ENCODE measurements at regions not wholly inside any gene's neighbourhood (a gene's known extent, or its start where the extent isn't known, plus 50 kb on each side); places are given as distances from the start of the nearest gene placed in this dataset.
A peak's percentile ranks its signal among the peaks of the same experiment; 100 is the strongest.

- Histone ChIP-seq H3K4me2 (ENCODE audit: low read length) (no peak overlapping the region), H3K27me3 (ENCODE audit: insufficient read depth, low read length) (no peaks in the 10 kb centered on the region), H3K9me3 (ENCODE audit: insufficient read depth, low read depth, low read length) (no peaks in the 10 kb centered on the region), H3K4me3 (ENCODE audit: insufficient read depth, low read depth, low read length) (no peak overlapping the region), H3K27ac (ENCODE audit: low read depth, low read length) (no peak overlapping the region), H3K79me2 (ENCODE audit: insufficient read depth, low read length) (no peaks in the 10 kb centered on the region), H4K20me1 (ENCODE audit: insufficient read depth, low read length) (no peaks in the 10 kb centered on the region), H3K4me1 (ENCODE audit: insufficient read depth, low read length) (no peaks in the 10 kb centered on the region), H3K9ac (ENCODE audit: low read length) (no peak overlapping the region), H3K36me3 (ENCODE audit: insufficient read depth, low read length) (no peaks in the 10 kb centered on the region), H2AFZ (ENCODE audit: low read depth, low read length) (no peak overlapping the region)
- H3K4me3 Mint-ChIP-seq (ENCODE audit: unreplicated experiment) = no peak overlapping the region
- H3K36me3 Mint-ChIP-seq (ENCODE audit: low read depth, unreplicated experiment) = no peaks in the 10 kb centered on the region
- no peak overlapping the region for H3K27ac Mint-ChIP-seq (ENCODE audit: unreplicated experiment)
- H3K4me1 Mint-ChIP-seq (ENCODE audit: low read depth, unreplicated experiment) = no peaks in the 10 kb centered on the region
- H3K27me3 Mint-ChIP-seq (ENCODE audit: low read depth, unreplicated experiment) = no peaks in the 10 kb centered on the region
- peaks cover 3% of the 10 kb centered on the region for H3K9me3 Mint-ChIP-seq (ENCODE audit: unreplicated experiment)
- TF ChIP-seq CTCF (IDR thresholded peaks at IDR 0.05; ENCODE audit: insufficient read depth, low read depth, low read length) = no peak
- TF ChIP-seq EZH2 (IDR thresholded peaks at IDR 0.05; ENCODE audit: insufficient read depth, low read length) = no peak
- no peak for DNase-seq (ENCODE audit: low read depth)
- FAIRE-seq = no peak
Observed at GRCh38 chr4:71923070-71923469, 108.7 kb upstream of the NPFFR2 start.

- no peak for FAIRE-seq
- H4K20me1 ChIP-seq (ENCODE audit: insufficient read depth, low read length) = no peaks in the 10 kb centered on the region
- H3K27ac ChIP-seq (ENCODE audit: low read depth, low read length) = no peak overlapping the region
- H3K9me3 Mint-ChIP-seq (ENCODE audit: unreplicated experiment) = no peaks in the 10 kb centered on the region
- H3K79me2 ChIP-seq (ENCODE audit: insufficient read depth, low read length) = no peaks in the 10 kb centered on the region
- peaks cover 6% of the 10 kb centered on the region for H3K4me1 ChIP-seq (ENCODE audit: insufficient read depth, low read length)
- H3K36me3 ChIP-seq (ENCODE audit: insufficient read depth, low read length) = no peaks in the 10 kb centered on the region
- peaks cover 6% of the 10 kb centered on the region for H3K4me1 Mint-ChIP-seq (ENCODE audit: low read depth, unreplicated experiment)
- no peak overlapping the region for H3K4me3 ChIP-seq (ENCODE audit: insufficient read depth, low read depth, low read length)
- H3K27ac Mint-ChIP-seq (ENCODE audit: unreplicated experiment) = no peak overlapping the region
- no peaks in the 10 kb centered on the region for H3K27me3 ChIP-seq (ENCODE audit: insufficient read depth, low read length)
- H3K9me3 ChIP-seq (ENCODE audit: insufficient read depth, low read depth, low read length) = no peaks in the 10 kb centered on the region
- no peak overlapping the region for H3K4me2 ChIP-seq (ENCODE audit: low read length)
- no peak for DNase-seq (ENCODE audit: low read depth)
- TF ChIP-seq CTCF (IDR thresholded peaks at IDR 0.05; ENCODE audit: insufficient read depth, low read depth, low read length) (no peak), EZH2 (IDR thresholded peaks at IDR 0.05; ENCODE audit: insufficient read depth, low read length) (no peak)
- H3K9ac ChIP-seq (ENCODE audit: low read length) = no peak overlapping the region
- H3K36me3 Mint-ChIP-seq (ENCODE audit: low read depth, unreplicated experiment) = no peaks in the 10 kb centered on the region
- H3K4me3 Mint-ChIP-seq (ENCODE audit: unreplicated experiment) = no peak overlapping the region
- H2AFZ ChIP-seq (ENCODE audit: low read depth, low read length) = no peak overlapping the region
- H3K27me3 Mint-ChIP-seq (ENCODE audit: low read depth, unreplicated experiment) = no peaks in the 10 kb centered on the region
Observed at GRCh38 chr4:71930459-71930858, 101.3 kb upstream of the NPFFR2 start.

GRCh38 chr4:71932941-71933340, 98.9 kb upstream of the NPFFR2 start:
- Histone ChIP-seq H3K4me2 (ENCODE audit: low read length) (no peak overlapping the region), H4K20me1 (ENCODE audit: insufficient read depth, low read length) (no peaks in the 10 kb centered on the region), H3K79me2 (ENCODE audit: insufficient read depth, low read length) (no peaks in the 10 kb centered on the region), H3K4me1 (ENCODE audit: insufficient read depth, low read length) (peaks cover 6% of the 10 kb centered on the region), H2AFZ (ENCODE audit: low read depth, low read length) (no peak overlapping the region), H3K27me3 (ENCODE audit: insufficient read depth, low read length) (no peaks in the 10 kb centered on the region), H3K4me3 (ENCODE audit: insufficient read depth, low read depth, low read length) (no peak overlapping the region), H3K9me3 (ENCODE audit: insufficient read depth, low read depth, low read length) (no peaks in the 10 kb centered on the region), H3K27ac (ENCODE audit: low read depth, low read length) (no peak overlapping the region), H3K9ac (ENCODE audit: low read length) (no peak overlapping the region), H3K36me3 (ENCODE audit: insufficient read depth, low read length) (no peaks in the 10 kb centered on the region)
- no peak for TF ChIP-seq CTCF (IDR thresholded peaks at IDR 0.05; ENCODE audit: insufficient read depth, low read depth, low read length)
- no peak for TF ChIP-seq EZH2 (IDR thresholded peaks at IDR 0.05; ENCODE audit: insufficient read depth, low read length)
- Mint-ChIP-seq H3K27me3 (ENCODE audit: low read depth, unreplicated experiment) (no peaks in the 10 kb centered on the region), H3K27ac (ENCODE audit: unreplicated experiment) (no peak overlapping the region), H3K4me1 (ENCODE audit: low read depth, unreplicated experiment) (peaks cover 6% of the 10 kb centered on the region), H3K4me3 (ENCODE audit: unreplicated experiment) (no peak overlapping the region), H3K9me3 (ENCODE audit: unreplicated experiment) (no peaks in the 10 kb centered on the region), H3K36me3 (ENCODE audit: low read depth, unreplicated experiment) (no peaks in the 10 kb centered on the region)
- DNase-seq (ENCODE audit: low read depth) (peak; percentile 64), FAIRE-seq (no peak)

Data from astrocyte (in vitro differentiated cells and primary cell).